ENCODE measurements at regions not wholly inside any gene's neighbourhood (a gene's known extent, or its start where the extent isn't known, plus 50 kb on each side); places are given as distances from the start of the nearest gene placed in this dataset.

DNA sequence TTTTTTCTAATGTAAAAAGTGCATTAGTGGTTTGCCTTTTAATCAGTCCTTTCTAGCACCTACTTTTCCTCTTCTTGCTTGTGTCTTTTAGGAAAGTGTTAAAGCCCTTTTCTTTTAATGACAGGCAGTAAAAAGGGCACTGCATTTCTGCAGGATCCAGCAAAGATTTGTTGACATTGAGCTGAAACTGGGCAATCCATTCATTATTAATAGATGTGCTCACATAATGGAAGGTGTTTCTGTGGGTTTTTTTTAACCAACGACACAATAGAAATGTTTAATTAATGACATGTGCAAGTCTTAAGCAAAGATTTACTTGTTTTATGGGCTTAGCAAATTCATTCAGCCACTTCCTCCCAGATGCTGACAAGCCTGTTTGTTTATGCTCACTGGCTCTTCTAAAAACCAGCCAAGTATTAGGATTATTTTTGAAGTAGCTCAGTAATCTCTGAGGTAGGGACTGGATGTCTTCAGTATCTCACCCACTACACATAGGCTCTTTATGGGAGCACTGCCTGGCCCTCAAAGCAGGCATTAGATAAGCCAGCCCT, 1201.1 kb downstream of the SORCS1 start:
- H3K4me2 ChIP-seq (ENCODE audit: low read length) = no peak overlapping the region
- no peaks in the 10 kb centered on the region for H4K20me1 ChIP-seq (ENCODE audit: insufficient read depth, low read length)

DNA sequence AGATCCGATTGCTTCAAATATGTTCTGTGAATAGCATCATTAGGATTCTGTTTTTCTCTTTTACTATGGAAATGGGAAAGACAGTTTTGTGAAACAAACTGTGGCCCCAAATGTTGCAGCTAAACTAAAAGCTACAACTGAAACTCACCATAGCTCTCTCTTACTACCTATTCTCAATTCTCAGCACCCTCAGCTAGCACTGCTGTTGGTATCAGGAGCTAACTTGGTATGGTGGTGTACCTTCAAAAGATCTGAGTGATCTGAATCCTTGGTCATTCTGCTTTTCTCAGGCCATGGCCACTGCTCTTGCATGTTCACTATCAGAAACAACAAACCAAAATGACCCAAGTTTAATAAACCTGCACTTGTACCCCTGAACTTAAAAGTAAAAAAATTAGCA, 1208.0 kb downstream of the SORCS1 start:
- Histone ChIP-seq H3K36me3 (replicated peaks; ENCODE audit: low read depth, low read length) (no peaks in the 10 kb centered on the region), H3K4me1 (ENCODE audit: low read length) (peaks cover 12% of the 10 kb centered on the region), H3K9ac (ENCODE audit: low read length) (no peak overlapping the region), H3K27ac (ENCODE audit: low read length) (no peak overlapping the region), H3K27me3 (ENCODE audit: low read depth, low read length) (no peaks in the 10 kb centered on the region), H3K9me3 (ENCODE audit: insufficient read depth, low read length) (no peaks in the 10 kb centered on the region), H4K20me1 (ENCODE audit: insufficient read depth, low read length) (no peaks in the 10 kb centered on the region), H3K4me2 (ENCODE audit: low read length) (no peak overlapping the region), H3K4me3 (ENCODE audit: low read length) (no peak overlapping the region), H3K79me2 (ENCODE audit: low read length) (no peaks in the 10 kb centered on the region), H2AFZ (ENCODE audit: low read depth, low read length) (no peak overlapping the region)
- no peak for TF ChIP-seq EZH2phosphoT487 (IDR thresholded peaks at IDR 0.05; ENCODE audit: low read depth)
- TF ChIP-seq, protein P1, sequence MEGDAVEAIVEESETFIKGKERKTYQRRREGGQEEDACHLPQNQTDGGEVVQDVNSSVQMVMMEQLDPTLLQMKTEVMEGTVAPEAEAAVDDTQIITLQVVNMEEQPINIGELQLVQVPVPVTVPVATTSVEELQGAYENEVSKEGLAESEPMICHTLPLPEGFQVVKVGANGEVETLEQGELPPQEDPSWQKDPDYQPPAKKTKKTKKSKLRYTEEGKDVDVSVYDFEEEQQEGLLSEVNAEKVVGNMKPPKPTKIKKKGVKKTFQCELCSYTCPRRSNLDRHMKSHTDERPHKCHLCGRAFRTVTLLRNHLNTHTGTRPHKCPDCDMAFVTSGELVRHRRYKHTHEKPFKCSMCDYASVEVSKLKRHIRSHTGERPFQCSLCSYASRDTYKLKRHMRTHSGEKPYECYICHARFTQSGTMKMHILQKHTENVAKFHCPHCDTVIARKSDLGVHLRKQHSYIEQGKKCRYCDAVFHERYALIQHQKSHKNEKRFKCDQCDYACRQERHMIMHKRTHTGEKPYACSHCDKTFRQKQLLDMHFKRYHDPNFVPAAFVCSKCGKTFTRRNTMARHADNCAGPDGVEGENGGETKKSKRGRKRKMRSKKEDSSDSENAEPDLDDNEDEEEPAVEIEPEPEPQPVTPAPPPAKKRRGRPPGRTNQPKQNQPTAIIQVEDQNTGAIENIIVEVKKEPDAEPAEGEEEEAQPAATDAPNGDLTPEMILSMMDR (IDR thresholded peaks at IDR 0.05; ENCODE audit: low read depth, low read length) = no peak

More for the DNA sequence above, 1201.1 kb downstream of the SORCS1 start:
- H3K9me3 ChIP-seq (ENCODE audit: insufficient read depth, low read length) = no peaks in the 10 kb centered on the region
- no peaks in the 10 kb centered on the region for H3K4me1 ChIP-seq (ENCODE audit: low read length)
- H3K79me2 ChIP-seq (ENCODE audit: low read length) = no peaks in the 10 kb centered on the region
- TF ChIP-seq, protein P1 (IDR thresholded peaks at IDR 0.05; ENCODE audit: low read depth, low read length) = no peak
- no peak for TF ChIP-seq EZH2phosphoT487 (IDR thresholded peaks at IDR 0.05; ENCODE audit: low read depth)
- H3K9ac ChIP-seq (ENCODE audit: low read length) = no peak overlapping the region
- no peaks in the 10 kb centered on the region for H3K27me3 ChIP-seq (ENCODE audit: low read depth, low read length)
- H2AFZ ChIP-seq (ENCODE audit: low read depth, low read length) = no peak overlapping the region
- no peaks in the 10 kb centered on the region for H3K36me3 ChIP-seq (replicated peaks; ENCODE audit: low read depth, low read length)
- no peak overlapping the region for H3K27ac ChIP-seq (ENCODE audit: low read length)
- H3K4me3 ChIP-seq (ENCODE audit: low read length) = no peak overlapping the region

DNA sequence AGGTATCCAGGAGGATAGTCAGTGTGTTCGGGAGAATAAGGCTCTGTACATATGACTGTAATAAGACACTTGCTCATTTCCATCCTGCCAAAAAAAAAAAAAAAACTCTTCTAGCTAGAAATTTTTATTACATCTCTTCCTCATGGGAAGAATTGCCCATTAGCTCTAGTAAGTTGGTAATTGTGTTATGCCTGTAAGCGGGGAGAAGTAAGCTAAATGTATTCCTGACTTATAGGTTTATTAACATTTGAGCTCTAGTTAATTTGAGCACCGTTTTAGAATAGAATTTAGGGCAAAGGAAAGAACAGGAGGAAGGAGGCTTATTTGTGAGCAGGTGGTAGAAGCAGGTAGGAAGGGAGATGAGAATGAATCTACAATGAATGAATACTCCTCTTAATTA, 1210.6 kb downstream of the SORCS1 start:
- Histone ChIP-seq H3K4me3 (ENCODE audit: low read length) (no peak overlapping the region), H3K9me3 (ENCODE audit: insufficient read depth, low read length) (no peaks in the 10 kb centered on the region), H3K9ac (ENCODE audit: low read length) (no peak overlapping the region), H3K4me2 (ENCODE audit: low read length) (no peak overlapping the region), H3K27me3 (ENCODE audit: low read depth, low read length) (no peaks in the 10 kb centered on the region), H3K4me1 (ENCODE audit: low read length) (peaks cover 12% of the 10 kb centered on the region), H4K20me1 (ENCODE audit: insufficient read depth, low read length) (no peaks in the 10 kb centered on the region), H3K36me3 (replicated peaks; ENCODE audit: low read depth, low read length) (no peaks in the 10 kb centered on the region), H2AFZ (ENCODE audit: low read depth, low read length) (no peak overlapping the region), H3K27ac (ENCODE audit: low read length) (no peak overlapping the region), H3K79me2 (ENCODE audit: low read length) (no peaks in the 10 kb centered on the region)
- TF ChIP-seq, protein P1 (IDR thresholded peaks at IDR 0.05; ENCODE audit: low read depth, low read length) = no peak
- no peak for TF ChIP-seq EZH2phosphoT487 (IDR thresholded peaks at IDR 0.05; ENCODE audit: low read depth)

DNA sequence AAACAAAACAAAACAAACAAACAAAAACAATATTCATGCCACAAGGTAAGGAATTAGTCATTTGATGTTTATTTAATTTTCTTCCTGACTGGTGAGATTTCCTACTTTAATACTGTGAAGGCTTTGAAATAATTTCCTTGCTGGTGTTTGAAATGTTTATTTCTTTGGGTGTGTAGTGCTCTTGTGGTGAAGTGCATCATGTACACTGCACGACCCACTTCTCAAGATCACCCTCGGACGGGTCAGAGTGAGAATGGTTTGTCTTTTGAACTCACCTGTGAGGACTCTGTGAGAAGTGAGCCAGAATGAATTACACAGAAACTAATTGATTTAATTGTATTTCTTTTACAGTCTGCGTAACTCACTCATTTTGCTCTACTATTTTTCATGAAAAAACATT, 1211.5 kb downstream of the SORCS1 start:
- Histone ChIP-seq H3K9me3 (ENCODE audit: insufficient read depth, low read length) (no peaks in the 10 kb centered on the region), H4K20me1 (ENCODE audit: insufficient read depth, low read length) (no peaks in the 10 kb centered on the region), H3K4me2 (ENCODE audit: low read length) (no peak overlapping the region), H3K4me1 (ENCODE audit: low read length) (peaks cover 12% of the 10 kb centered on the region), H3K4me3 (ENCODE audit: low read length) (no peak overlapping the region), H3K36me3 (replicated peaks; ENCODE audit: low read depth, low read length) (no peaks in the 10 kb centered on the region), H3K27ac (ENCODE audit: low read length) (no peak overlapping the region), H3K79me2 (ENCODE audit: low read length) (no peaks in the 10 kb centered on the region), H2AFZ (ENCODE audit: low read depth, low read length) (no peak overlapping the region), H3K9ac (ENCODE audit: low read length) (no peak overlapping the region), H3K27me3 (ENCODE audit: low read depth, low read length) (no peaks in the 10 kb centered on the region)
- TF ChIP-seq, protein P1 (IDR thresholded peaks at IDR 0.05; ENCODE audit: low read depth, low read length) = no peak
- TF ChIP-seq EZH2phosphoT487 (IDR thresholded peaks at IDR 0.05; ENCODE audit: low read depth) = no peak

All from OCI-LY3 (cell line).